ENCODE measurements at regions not wholly inside any gene's neighbourhood (a gene's known extent, or its start where the extent isn't known, plus 50 kb on each side); places are given as distances from the start of the nearest gene placed in this dataset.
"Not testable (repeated sequence)": the region's sequence is repeated elsewhere in the genome, so short reads cannot be mapped to it uniquely, and the experiment has no call there.

- Histone ChIP-seq H3K4me3 (no peak overlapping the region), H3K4me1 (peaks cover 0 to 17% (median 10%) of the 10 kb centered on the region in 4 donors), H3K9me3 (peaks cover 0 to 30% (median 19%) of the 10 kb centered on the region in 4 donors), H3K27me3 (no peaks in the 10 kb centered on the region), H3K36me3 (no peaks in the 10 kb centered on the region), H3K27ac (replicated peaks in 1 of 4) (no peak overlapping the region)
- intact Hi-C loops (cut with DNase I) = no loop called here
- WGBS = 79% methylated on average over 2 of the region's 2 CpGs
- no peak for DNase-seq (ENCODE audit: extremely low spot score)
- no peak for TF ChIP-seq POLR2A (IDR thresholded peaks at IDR 0.05; ENCODE audit: low read depth)
- no peak for TF ChIP-seq CTCF (IDR thresholded peaks at IDR 0.05)
- no peak for TF ChIP-seq POLR2AphosphoS5 (IDR thresholded peaks at IDR 0.05)
- TF ChIP-seq EP300 (IDR thresholded peaks at IDR 0.05) = no peak
Measured at GRCh38 chr9:96107436-96107835, 194.5 kb downstream of the HSD17B3 start.

DNA sequence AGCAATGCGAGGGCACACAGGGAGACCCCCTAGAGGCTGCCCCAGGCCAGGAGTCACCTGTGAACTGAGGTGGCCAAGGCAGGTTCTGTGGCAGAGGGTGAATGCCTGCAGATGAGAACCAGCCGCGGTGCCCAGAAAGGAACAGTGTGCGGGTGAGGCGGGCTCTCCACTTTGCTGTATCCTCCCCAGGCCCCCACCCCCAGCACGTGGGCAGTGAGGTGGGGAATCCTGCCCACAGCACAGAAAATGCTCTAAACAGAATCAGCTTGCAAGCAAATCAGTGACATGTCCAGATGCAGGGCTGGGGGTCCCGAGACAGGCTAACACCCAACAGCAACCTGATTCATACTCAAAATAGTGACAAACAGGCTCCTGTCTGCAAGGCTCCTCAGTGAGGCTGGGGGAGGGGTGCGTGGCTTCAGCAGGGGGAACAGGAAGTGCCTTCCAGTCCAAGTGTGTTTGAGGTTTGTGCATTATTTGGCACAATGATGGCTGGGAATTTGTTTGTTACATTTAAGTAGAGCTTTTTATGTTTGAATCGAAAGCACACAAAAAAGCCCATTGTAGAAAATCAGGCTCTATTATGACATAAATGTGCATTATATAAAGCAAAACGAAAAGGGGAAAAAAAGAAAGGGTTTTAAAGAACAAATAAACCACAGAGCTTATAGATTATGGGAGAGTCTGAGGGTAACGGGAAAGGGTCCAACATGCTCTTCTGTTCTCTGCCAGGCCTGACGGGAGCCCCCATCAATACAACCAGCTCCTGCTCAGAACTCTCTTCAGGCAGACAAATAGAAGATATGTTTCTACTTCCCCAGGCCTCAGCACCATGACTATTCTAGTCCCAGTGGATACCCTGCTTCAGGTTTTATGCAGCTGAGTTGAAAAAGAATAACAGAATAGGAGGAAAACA lies 201.3 kb downstream of the HSD17B3 start:
- H3K27ac ChIP-seq (replicated peaks in 1 of 4) = no peak overlapping the region

DNA sequence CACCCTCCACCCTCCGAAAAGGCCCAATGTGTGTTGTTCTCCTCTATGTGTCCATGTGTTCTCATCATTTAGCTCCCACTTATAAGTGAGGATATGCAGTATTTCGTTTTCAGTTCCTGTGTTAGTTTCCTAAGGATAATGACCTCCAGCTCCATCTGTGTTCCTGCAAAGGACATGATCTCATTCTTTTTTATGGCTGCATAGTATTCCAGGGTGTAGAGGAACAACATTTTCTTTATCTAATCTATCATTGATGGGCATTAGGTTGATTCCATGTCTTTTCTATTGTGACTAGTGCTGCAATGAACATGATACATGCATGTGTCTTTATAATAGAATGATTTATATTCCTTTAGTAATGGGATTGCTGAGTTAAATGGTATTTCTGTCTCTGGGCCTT lies 211.3 kb downstream of the HSD17B3 start:
- 88% methylated on average over 2 of the region's 2 CpGs for WGBS
- H3K4me1 ChIP-seq; intact Hi-C loops (cut with DNase I); H3K4me3 ChIP-seq; H3K9me3 ChIP-seq; DNase-seq (ENCODE audit: extremely low spot score); H3K27ac ChIP-seq (replicated peaks in 1 of 4); H3K36me3 ChIP-seq; H3K27me3 ChIP-seq: not testable (repeated sequence)

More for the DNA sequence above, 201.3 kb downstream of the HSD17B3 start:
- no peak overlapping the region for H3K4me3 ChIP-seq
- no peaks in the 10 kb centered on the region for H3K27me3 ChIP-seq
- intact Hi-C loops (cut with DNase I) = no loop called here
- H3K9me3 ChIP-seq = peaks cover 0 to 17% (median 15%) of the 10 kb centered on the region in 4 donors
- TF ChIP-seq POLR2A (IDR thresholded peaks at IDR 0.05; ENCODE audit: low read depth) (no peak), EP300 (IDR thresholded peaks at IDR 0.05) (no peak), CTCF (IDR thresholded peaks at IDR 0.05) (no peak), POLR2AphosphoS5 (IDR thresholded peaks at IDR 0.05) (no peak)
- H3K4me1 ChIP-seq = no peaks in the 10 kb centered on the region
- WGBS = 60% methylated on average over 12 of the region's 12 CpGs
- H3K36me3 ChIP-seq = no peaks in the 10 kb centered on the region
- no peak for DNase-seq (ENCODE audit: extremely low spot score)

- Histone ChIP-seq H3K9me3 (no peaks in the 10 kb centered on the region), H3K36me3 (no peaks in the 10 kb centered on the region), H3K4me1 (peaks cover 0 to 5% (median 0%) of the 10 kb centered on the region in 4 donors), H3K27me3 (no peaks in the 10 kb centered on the region), H3K4me3 (no peak overlapping the region), H3K27ac (replicated peaks in 1 of 4) (no peak overlapping the region)
- intact Hi-C loops (cut with DNase I) = no loop called here
- DNase-seq (ENCODE audit: extremely low spot score) = no peak
- TF ChIP-seq CTCF (IDR thresholded peaks at IDR 0.05) (no peak), EP300 (IDR thresholded peaks at IDR 0.05) (no peak), POLR2AphosphoS5 (IDR thresholded peaks at IDR 0.05) (no peak), POLR2A (IDR thresholded peaks at IDR 0.05; ENCODE audit: low read depth) (no peak)
- WGBS = 91% methylated on average over 5 of the region's 5 CpGs
Measured at GRCh38 chr9:96089452-96090085, 212.4 kb downstream of the HSD17B3 start.

- Histone ChIP-seq H3K27me3 (no peaks in the 10 kb centered on the region), H3K27ac (replicated peaks in 1 of 4) (no peak overlapping the region), H3K4me1 (peaks cover 0 to 5% (median 0%) of the 10 kb centered on the region in 4 donors), H3K9me3 (no peaks in the 10 kb centered on the region), H3K4me3 (no peak overlapping the region), H3K36me3 (no peaks in the 10 kb centered on the region)
- DNase-seq (ENCODE audit: extremely low spot score) = no peak
- TF ChIP-seq POLR2A (IDR thresholded peaks at IDR 0.05; ENCODE audit: low read depth) = no peak
- no peak for TF ChIP-seq POLR2AphosphoS5 (IDR thresholded peaks at IDR 0.05)
- no peak for TF ChIP-seq EP300 (IDR thresholded peaks at IDR 0.05)
- no peak for TF ChIP-seq CTCF (IDR thresholded peaks at IDR 0.05)
- intact Hi-C loops (cut with DNase I) = no loop called here
- 86% methylated on average over 4 of the region's 4 CpGs for WGBS
Measured at GRCh38 chr9:96088510-96088909, 213.0 kb downstream of the ERCC6L2 start.

All from esophagus muscularis mucosa (tissue), 4 donors.